ENCODE measurements at regions not wholly inside any gene's neighbourhood (a gene's known extent, or its start where the extent isn't known, plus 50 kb on each side); places are given as distances from the start of the nearest gene placed in this dataset.

- DNase-seq (ENCODE audit: low read depth), result no peak
- TF ChIP-seq CTCF (IDR thresholded peaks at IDR 0.05; ENCODE audit: insufficient read depth, low read depth, low read length), result no peak
- no peak overlapping the region for H3K4me3 ChIP-seq (ENCODE audit: low read depth, low read length)
- H3K27me3 ChIP-seq (ENCODE audit: control insufficient read depth, insufficient read depth, low read length), result no peaks in the 10 kb centered on the region
- ChIA-PET POLR2A (no interaction called here), CTCF (no interaction called here)
- no peaks in the 10 kb centered on the region for H3K36me3 ChIP-seq (ENCODE audit: control insufficient read depth, insufficient read depth, low read length)
These were observed 81.8 kb upstream of the AGAP1 start for GRCh38 chr2:235411905-235412485.

- Histone ChIP-seq H3K36me3 (ENCODE audit: control insufficient read depth, insufficient read depth, low read length) (no peaks in the 10 kb centered on the region), H3K4me3 (ENCODE audit: low read depth, low read length) (no peak overlapping the region), H3K27me3 (ENCODE audit: control insufficient read depth, insufficient read depth, low read length) (no peaks in the 10 kb centered on the region)
- ChIA-PET CTCF (interaction anchor here (0.8 kb wide), 1 partner anchor 366 kb away, joined by 3 read pairs; no protein-coding TSS in a partner anchor), POLR2A (interaction anchor here (0.7 kb wide), 1 partner anchor 45 kb away, joined by 3 read pairs; no protein-coding TSS in a partner anchor)
- TF ChIP-seq CTCF (IDR thresholded peaks at IDR 0.05; ENCODE audit: insufficient read depth, low read depth, low read length), result no peak
- no peak for DNase-seq (ENCODE audit: low read depth)
These were observed 80.8 kb upstream of the AGAP1 start for GRCh38 chr2:235413064-235413463.

GRCh38 chr2:235414422-235414821 is 79.4 kb upstream of the AGAP1 start:
- TF ChIP-seq CTCF (IDR thresholded peaks at IDR 0.05; ENCODE audit: insufficient read depth, low read depth, low read length), result no peak
- DNase-seq (ENCODE audit: low read depth), result no peak
- ChIA-PET POLR2A (no interaction called here), CTCF (interaction anchor here (0.7 kb wide), 1 partner anchor 150 kb away, joined by 3 read pairs; no protein-coding TSS in a partner anchor)
- H3K27me3 ChIP-seq (ENCODE audit: control insufficient read depth, insufficient read depth, low read length), result no peaks in the 10 kb centered on the region
- no peaks in the 10 kb centered on the region for H3K36me3 ChIP-seq (ENCODE audit: control insufficient read depth, insufficient read depth, low read length)
- H3K4me3 ChIP-seq (ENCODE audit: low read depth, low read length), result no peak overlapping the region

GRCh38 chr2:235416858-235417499 is 76.9 kb upstream of the AGAP1 start:
- H3K36me3 ChIP-seq (ENCODE audit: control insufficient read depth, insufficient read depth, low read length), result no peaks in the 10 kb centered on the region
- no peak for DNase-seq (ENCODE audit: low read depth)

More at GRCh38 chr2:235416858-235417499, 76.9 kb upstream of the AGAP1 start:
- Histone ChIP-seq H3K27me3 (ENCODE audit: control insufficient read depth, insufficient read depth, low read length) (no peaks in the 10 kb centered on the region), H3K4me3 (ENCODE audit: low read depth, low read length) (no peak overlapping the region)
- ChIA-PET POLR2A (no interaction called here), CTCF (interaction anchor here (0.6 to 0.9 kb wide), 2 partner anchors 51 to 843 kb away, joined by 3 to 5 read pairs; no protein-coding TSS in a partner anchor)
- TF ChIP-seq CTCF (IDR thresholded peaks at IDR 0.05; ENCODE audit: insufficient read depth, low read depth, low read length), result no peak
